ENCODE measurements at regions not wholly inside any gene's neighbourhood (a gene's known extent, or its start where the extent isn't known, plus 50 kb on each side); places are given as distances from the start of the nearest gene placed in this dataset.

- TF ChIP-seq, protein P1, sequence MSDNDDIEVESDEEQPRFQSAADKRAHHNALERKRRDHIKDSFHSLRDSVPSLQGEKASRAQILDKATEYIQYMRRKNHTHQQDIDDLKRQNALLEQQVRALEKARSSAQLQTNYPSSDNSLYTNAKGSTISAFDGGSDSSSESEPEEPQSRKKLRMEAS (IDR thresholded peaks at IDR 0.05), result no peak
- TF ChIP-seq CEBPB (IDR thresholded peaks at IDR 0.05) (no peak), EP300 (IDR thresholded peaks at IDR 0.05; ENCODE audit: borderline replicate concordance) (no peak), TEAD4 (IDR thresholded peaks at IDR 0.05) (no peak)
Observed at GRCh38 chr6:137666202-137666774, 172.1 kb upstream of the OLIG3 start.
